Endometrial microvascular endothelial cells (primary cell): ENCODE measurements at regions not wholly inside any gene's neighbourhood (a gene's known extent, or its start where the extent isn't known, plus 50 kb on each side); places are given as distances from the start of the nearest gene placed in this dataset.
"Not testable (repeated sequence)": the region's sequence is repeated elsewhere in the genome, so short reads cannot be mapped to it uniquely, and the experiment has no call there.

Experiments
- in situ Hi-C: cut with HindIII; loops from 2 replicates; pipeline ENCODE4 v1.10.0; 2017; ENCODE audit warnings: low sequenced_read_pairs, low pct_unique_long_range_greater_than_20kb; ENCODE audit errors: inconsistent ontology term

DNA sequence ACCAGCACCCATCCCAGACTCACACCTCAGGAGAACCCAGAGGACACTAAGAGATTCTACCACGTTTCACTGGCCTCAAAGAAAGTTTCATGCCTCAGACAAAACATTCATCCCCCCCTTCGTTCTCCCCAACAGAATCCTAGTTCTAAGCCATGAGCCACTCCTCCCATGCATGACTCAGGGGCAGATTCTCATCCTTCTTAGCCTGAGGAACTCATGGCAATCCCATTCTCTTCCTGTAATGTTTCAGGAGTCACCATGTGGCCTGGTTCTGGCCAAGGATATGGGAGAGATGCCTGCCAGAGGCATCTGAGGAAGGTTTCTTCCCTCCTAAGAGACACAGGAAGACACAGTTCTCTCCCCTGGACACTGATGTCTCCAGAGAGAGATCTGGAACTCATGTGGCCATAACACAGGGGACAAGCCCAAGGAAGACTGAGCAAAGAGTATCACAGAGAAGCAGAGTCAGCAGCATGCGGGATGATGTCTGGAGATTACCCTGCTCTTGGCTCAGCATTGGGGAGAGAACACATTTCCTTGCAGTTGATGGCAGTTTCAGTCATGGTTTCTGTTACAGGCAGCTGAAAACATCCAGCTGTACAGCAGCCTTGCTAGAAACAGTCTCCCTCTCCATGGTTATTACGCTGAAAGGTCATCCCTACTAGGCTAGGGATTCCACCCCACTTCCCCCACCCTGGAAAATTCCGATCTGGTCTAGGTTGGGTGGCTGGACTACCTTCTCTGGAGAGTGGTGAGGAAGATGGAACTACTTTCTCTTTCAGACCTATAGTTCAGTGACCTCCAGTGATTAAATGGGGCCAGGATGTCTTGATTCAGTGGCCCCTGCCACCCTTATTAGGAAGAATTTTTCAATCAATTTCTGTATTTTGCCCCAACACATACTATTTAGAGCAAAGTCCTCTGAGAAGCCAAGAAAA, 115.4 kb downstream of the ZNF608 start:
- in situ Hi-C loops = no loop called here

- in situ Hi-C loops = no loop called here
These were observed 117.5 kb downstream of the ZNF608 start for GRCh38 chr5:124628721-124629596.

DNA sequence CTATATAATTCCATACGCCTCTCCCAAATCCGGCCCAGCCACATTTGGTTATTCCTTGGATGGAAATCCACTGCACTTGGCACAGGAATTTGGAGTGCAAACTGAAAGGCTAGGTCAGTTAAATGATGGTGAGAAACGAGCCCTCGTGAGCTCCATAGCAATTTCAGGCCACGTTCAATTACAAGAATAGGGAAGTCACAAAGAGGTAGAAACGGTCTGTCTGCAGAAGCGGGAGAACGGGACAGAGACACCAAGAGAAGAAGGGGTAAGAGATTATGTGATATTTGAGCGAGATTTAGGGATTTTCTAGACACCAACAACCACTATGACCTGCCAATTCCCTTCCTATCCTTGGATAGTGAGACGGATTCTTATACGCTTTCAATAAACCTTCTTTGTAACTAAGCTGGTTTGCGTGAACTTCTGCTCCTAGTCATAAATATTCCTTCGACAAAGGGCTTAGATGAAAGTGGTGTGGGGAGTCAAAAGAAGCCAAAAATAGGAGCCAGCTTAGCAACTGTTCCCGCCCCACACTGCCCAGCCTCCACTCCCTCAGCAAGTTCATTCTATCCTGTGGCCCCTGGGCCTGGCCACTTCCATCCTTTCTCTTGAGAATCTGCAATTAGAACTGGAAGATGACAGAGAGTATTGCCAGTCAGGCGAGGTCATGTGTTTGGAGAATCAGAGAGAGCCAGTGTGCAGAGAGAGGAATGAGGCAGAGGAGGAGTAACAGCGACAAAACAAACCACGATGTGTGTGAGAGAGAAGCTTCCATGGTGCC, 118.4 kb downstream of the ZNF608 start:
- in situ Hi-C loops = no loop called here

- in situ Hi-C loops = no loop called here
These were observed 120.4 kb downstream of the ZNF608 start for GRCh38 chr5:124626053-124626452.

DNA sequence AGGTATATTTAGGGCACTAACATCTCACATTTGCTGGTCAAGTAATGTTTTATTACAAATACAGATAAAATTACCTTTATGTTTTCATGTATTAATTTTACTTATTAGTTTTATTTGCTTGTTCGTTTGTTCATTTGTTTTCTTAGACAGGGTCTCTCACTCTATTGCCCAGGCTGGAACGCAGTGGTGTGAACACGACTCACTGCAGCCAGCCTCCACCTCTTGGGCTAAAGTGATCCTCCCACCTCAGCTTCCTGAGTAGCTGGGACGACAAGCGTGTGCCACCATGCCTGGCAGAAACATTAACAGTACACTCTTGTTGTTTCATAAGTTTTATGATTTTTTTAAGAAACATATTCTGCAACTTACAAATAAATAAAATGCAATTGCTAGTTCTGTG, 123.2 kb downstream of the ZNF608 start:
- in situ Hi-C loops = no loop called here

- in situ Hi-C loops = no loop called here
These were observed 123.6 kb downstream of the ZNF608 start for GRCh38 chr5:124622851-124623250.

- in situ Hi-C loops = no loop called here
These were observed 125.2 kb downstream of the ZNF608 start for GRCh38 chr5:124621279-124621678.

- in situ Hi-C loops = no loop called here
These were observed 125.7 kb downstream of the ZNF608 start for GRCh38 chr5:124620743-124621142.

DNA sequence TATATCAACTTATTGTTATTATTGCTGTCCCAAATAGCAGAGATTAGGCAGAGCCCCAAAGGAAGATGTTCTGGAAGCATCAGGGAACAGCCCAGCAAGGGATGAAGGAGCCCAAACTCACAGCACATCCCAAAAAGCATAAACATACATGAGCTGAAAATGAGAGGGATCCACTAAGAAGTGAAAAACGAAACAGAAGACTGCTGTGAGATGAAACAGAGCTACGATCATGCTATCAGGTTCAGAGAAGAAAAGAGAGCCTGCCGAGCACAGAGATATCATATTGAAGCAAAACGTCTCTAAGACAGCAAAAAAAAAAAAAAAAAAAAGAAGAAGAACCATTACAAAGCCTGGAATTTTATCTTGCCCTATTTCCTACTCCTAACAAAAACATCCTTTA, 127.3 kb downstream of the ZNF608 start:
- in situ Hi-C loops = no loop called here

GRCh38 chr5:124617787-124618186, 128.7 kb downstream of the ZNF608 start:
- in situ Hi-C loops = no loop called here

- in situ Hi-C loops = no loop called here
These were observed 131.5 kb downstream of the ZNF608 start for GRCh38 chr5:124614836-124615385.

DNA sequence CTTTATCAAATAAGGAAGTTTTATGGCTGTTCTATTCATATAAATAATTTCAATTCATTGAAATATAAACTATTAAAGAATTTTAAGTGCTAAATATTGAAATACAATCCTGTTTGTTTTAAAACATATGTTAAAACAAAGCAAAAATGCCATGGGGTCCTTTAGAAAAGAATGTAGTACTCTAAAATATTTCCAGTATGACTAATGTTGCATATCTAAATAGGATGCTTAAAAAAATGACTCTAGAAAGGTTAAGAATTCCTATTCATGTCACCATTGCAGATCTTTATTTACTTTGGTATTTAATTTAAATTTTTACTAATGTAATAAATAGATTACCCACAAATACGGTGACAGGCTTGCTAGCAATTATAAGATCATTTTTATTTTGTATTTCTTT, 132.3 kb downstream of the ZNF608 start:
- in situ Hi-C loops = no loop called here

GRCh38 chr5:124613273-124613953, 133.0 kb downstream of the ZNF608 start:
- in situ Hi-C loops = no loop called here

DNA sequence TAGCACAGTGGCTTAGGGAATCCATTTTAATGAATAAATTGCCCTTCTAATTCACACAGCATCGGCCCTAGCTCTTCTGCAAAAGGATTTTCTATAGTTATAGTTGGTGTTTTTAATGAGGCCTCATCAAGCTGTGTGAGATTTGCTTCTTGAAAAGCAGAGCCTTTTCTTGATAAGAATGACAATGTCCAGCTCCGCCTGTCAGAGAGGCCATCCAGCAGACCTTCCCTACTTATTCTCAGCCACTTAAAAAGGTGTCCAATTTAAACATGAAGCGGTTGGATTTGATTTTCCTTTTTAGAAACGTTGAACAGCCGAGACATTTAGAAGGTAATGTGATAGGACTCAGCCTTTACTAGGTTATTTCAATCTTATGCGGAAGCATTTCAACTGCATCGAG, 134.4 kb downstream of the ZNF608 start:
- in situ Hi-C loops = no loop called here

- in situ Hi-C loops = not testable (repeated sequence)
These were observed 135.2 kb downstream of the ZNF608 start for GRCh38 chr5:124611262-124611661.

DNA sequence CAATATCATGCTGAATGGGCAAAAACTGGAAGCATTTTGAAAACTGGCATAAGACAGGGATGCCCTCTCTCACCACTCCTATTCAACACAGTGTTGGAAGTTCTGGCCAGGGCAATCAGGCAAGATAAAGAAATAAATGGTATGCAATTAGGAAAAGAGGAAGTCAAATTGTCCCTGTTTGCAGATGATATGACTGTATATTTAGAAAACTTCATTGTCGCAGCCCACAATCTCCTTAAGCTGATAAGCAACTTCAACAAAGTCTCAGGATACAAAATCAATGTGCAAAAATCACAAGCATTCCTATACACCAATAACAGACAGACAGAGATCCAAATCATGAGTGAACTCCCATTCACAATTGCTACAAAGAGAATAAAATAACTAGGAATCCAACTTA, 136.8 kb downstream of the ZNF608 start:
- in situ Hi-C loops = loop anchor here (10.0 kb wide), 1 partner anchor 1225 kb away; no protein-coding TSS in a partner anchor

DNA sequence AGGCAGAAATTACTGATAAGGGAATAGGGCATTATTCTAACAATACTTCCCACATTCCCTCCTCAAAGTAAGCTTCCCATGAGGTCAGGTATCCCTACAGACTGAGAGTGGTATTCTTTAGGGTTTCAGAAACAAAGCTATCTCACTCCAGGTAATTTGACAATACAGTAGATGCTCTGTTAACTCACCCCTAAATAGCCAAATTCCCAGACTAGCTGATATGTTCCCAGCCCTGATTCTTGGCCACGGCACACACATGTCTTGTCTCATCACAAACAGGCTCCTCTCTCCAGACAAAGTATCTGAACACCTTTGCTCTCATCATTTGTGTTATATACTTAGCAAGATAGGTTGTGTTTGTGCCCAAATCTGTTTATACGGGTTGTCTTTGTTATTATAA, 139.9 kb downstream of the ZNF608 start:
- in situ Hi-C loops = loop anchor here (10.0 kb wide), 1 partner anchor 1228 kb away; no protein-coding TSS in a partner anchor

DNA sequence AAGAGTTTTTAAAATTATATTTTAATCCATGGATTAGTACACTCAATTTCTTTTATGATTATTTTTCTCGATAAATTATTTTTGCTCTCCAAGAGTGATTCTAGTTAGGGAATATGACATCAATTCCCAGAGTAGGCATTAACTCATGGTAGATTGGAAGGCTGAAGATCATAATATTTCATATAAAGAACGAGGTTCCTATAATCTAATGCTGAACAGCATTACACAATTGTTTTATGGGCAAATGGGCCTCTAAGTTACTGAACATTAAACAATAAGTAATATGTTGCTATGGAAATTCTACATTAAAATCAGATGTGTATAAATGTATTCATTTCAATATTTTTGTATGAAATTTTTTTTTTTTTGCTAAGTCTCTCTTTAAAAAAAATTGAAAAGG, 140.3 kb downstream of the ZNF608 start:
- in situ Hi-C loops = loop anchor here (10.0 kb wide), 1 partner anchor 1229 kb away; no protein-coding TSS in a partner anchor
